Activated naive CD4-positive, alpha-beta T cell treated with anti-CD3 and anti-CD28 coated beads, Interleukin-2, amount 10 ng/mL, durations not matched to agents 7 days and 5 days (primary cell): ENCODE measurements at regions not wholly inside any gene's neighbourhood (a gene's known extent, or its start where the extent isn't known, plus 50 kb on each side); places are given as distances from the start of the nearest gene placed in this dataset.
"Not testable (repeated sequence)": the region's sequence is repeated elsewhere in the genome, so short reads cannot be mapped to it uniquely, and the experiment has no call there.

Source experiments
- CTCF ChIA-PET: fragments of 350-600 bp; sonication (Branson Sonifier 250); formaldehyde crosslinking; loops from one replicate; lab custom pipeline; 2021; ENCODE audit warnings: antibody characterized with exemption; lab: Charles Lee
- DNase-seq: peaks from one replicate; pipeline ENCODE4 v3.0.0-alpha.2; 2020
- H3K27ac Mint-ChIP-seq: one replicate; pipeline ENCODE4 v1.8.0; 2021; ENCODE audit warnings: mild to moderate bottlenecking, moderate library complexity, mixed read lengths
- H3K27me3 Mint-ChIP-seq: one replicate; pipeline ENCODE4 v1.8.0; 2021; ENCODE audit warnings: mild to moderate bottlenecking, mixed read lengths
- H3K36me3 Mint-ChIP-seq: one replicate; pipeline ENCODE4 v1.8.0; 2021; ENCODE audit warnings: mixed read lengths
- H3K4me1 Mint-ChIP-seq: one replicate; pipeline ENCODE4 v1.8.0; 2021; ENCODE audit warnings: mixed read lengths
- H3K4me3 Mint-ChIP-seq: one replicate; pipeline ENCODE4 v1.8.0; 2021; ENCODE audit warnings: mild to moderate bottlenecking, moderate library complexity, mixed read lengths
- H3K9me3 Mint-ChIP-seq: one replicate; pipeline ENCODE4 v1.8.0; 2021; ENCODE audit warnings: mixed read lengths

GRCh38 chr6:115480543-115480942 is 580.1 kb downstream of the FRK start:
- H3K4me3 Mint-ChIP-seq, H3K4me1 Mint-ChIP-seq, H3K27ac Mint-ChIP-seq, H3K9me3 Mint-ChIP-seq, CTCF ChIA-PET, H3K36me3 Mint-ChIP-seq, DNase-seq, H3K27me3 Mint-ChIP-seq: not testable (repeated sequence)

DNA sequence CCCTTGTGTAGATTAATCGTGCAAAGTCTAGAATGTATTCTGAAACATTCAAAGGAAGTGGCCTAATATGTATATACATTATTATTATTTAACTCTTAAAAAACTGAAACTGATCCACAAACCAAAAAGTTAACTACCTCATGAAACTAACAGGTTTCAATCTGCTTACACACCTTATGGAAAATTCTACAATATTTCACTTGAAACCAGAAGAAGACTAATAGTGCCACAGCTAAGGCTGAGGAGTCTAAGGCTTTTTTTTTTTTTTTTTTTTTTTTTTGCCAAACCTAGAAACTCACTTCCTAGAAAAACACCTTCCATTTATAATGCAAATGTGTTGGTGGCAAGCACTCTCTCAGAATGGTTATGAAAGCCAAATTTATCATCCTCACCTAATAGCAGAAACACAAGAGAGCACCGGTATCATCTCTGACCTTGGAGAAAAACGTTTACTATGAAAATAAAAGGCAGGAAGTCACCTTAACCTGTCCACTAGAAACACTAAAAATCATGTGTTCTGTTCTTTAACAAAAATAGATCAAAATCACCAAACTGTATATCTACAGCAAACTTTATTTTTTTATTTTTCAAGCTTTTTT is 586.1 kb downstream of the FRK start:
- CTCF ChIA-PET = no interaction called here
- Mint-ChIP-seq H3K27ac (no peak overlapping the region), H3K27me3 (no peaks in the 10 kb centered on the region), H3K4me3 (no peak overlapping the region), H3K36me3 (no peaks in the 10 kb centered on the region), H3K9me3 (peaks cover 10% of the 10 kb centered on the region), H3K4me1 (no peaks in the 10 kb centered on the region)
- no peak for DNase-seq

- H3K4me3 Mint-ChIP-seq = no peak overlapping the region
- CTCF ChIA-PET = no interaction called here
- H3K27ac Mint-ChIP-seq = no peak overlapping the region
- no peaks in the 10 kb centered on the region for H3K36me3 Mint-ChIP-seq
- DNase-seq = no peak
- no peaks in the 10 kb centered on the region for H3K27me3 Mint-ChIP-seq
- no peaks in the 10 kb centered on the region for H3K4me1 Mint-ChIP-seq
- peaks cover 7% of the 10 kb centered on the region for H3K9me3 Mint-ChIP-seq
Observed at GRCh38 chr6:115468272-115469005, 592.3 kb downstream of the FRK start.

DNA sequence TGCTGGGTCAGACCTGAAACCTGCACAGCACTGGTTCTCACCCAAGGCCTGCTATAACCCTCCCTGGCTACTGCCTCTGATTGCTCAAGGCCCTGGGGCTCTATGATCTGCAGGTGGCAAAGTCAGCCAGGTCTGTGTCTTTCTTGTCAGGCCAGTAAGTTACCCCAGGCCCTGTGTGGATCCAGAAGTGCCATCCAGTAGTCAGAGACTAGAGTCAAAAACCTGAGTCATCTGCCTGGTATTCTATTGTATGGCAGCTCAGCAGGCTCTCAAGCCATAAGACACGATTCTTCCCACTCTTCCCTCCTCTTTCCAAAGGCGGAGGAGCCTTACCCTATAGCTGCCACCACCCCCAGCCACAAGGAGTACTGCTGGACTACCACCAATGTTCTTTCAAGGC is 593.0 kb downstream of the FRK start:
- Mint-ChIP-seq H3K36me3 (no peaks in the 10 kb centered on the region), H3K27ac (no peak overlapping the region), H3K27me3 (no peaks in the 10 kb centered on the region), H3K4me1 (no peaks in the 10 kb centered on the region), H3K9me3 (peaks cover 9% of the 10 kb centered on the region), H3K4me3 (no peak overlapping the region)
- CTCF ChIA-PET = no interaction called here
- no peak for DNase-seq

GRCh38 chr6:115460913-115461312 is 599.8 kb downstream of the FRK start:
- Mint-ChIP-seq H3K4me1 (no peaks in the 10 kb centered on the region), H3K4me3 (no peak overlapping the region), H3K36me3 (no peaks in the 10 kb centered on the region), H3K27me3 (no peaks in the 10 kb centered on the region), H3K9me3 (peaks cover 3% of the 10 kb centered on the region), H3K27ac (no peak overlapping the region)
- CTCF ChIA-PET = no interaction called here
- DNase-seq = no peak

GRCh38 chr6:115456848-115457247 is 603.8 kb downstream of the FRK start:
- Mint-ChIP-seq H3K4me3 (no peak overlapping the region), H3K9me3 (no peaks in the 10 kb centered on the region), H3K4me1 (no peaks in the 10 kb centered on the region), H3K36me3 (no peaks in the 10 kb centered on the region), H3K27ac (no peak overlapping the region), H3K27me3 (no peaks in the 10 kb centered on the region)
- DNase-seq = no peak
- CTCF ChIA-PET = no interaction called here

DNA sequence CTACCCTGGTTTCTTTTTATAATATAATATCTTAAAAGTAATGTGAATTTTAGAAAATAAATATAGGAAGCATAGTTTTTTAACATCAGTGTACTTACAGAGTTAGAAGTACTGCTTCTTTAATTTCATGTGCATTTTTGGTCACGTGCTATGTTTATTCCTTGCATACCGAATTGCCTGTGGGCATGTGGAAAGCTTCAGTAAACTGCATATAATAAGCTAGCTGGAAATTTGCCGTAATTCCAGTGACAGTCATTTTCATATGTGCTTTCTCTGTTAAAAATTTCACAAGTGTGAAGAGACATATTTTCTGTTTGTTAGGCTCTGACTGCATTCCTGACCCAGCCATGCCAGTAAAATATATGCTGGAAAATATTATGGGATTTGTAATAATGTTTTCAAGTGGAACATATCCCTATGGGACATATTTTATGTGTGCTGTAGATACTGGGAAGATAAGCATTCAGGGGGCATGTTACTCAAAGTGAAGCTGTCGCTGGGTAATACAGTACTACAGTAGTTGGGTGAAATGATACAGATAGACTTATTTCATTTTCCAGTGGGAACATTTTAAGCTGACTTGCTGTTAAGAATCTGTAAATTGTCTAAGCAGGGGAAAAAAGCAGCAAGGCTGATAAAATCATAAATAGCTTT is 616.7 kb downstream of the FRK start:
- H3K27ac Mint-ChIP-seq = no peak overlapping the region

DNA sequence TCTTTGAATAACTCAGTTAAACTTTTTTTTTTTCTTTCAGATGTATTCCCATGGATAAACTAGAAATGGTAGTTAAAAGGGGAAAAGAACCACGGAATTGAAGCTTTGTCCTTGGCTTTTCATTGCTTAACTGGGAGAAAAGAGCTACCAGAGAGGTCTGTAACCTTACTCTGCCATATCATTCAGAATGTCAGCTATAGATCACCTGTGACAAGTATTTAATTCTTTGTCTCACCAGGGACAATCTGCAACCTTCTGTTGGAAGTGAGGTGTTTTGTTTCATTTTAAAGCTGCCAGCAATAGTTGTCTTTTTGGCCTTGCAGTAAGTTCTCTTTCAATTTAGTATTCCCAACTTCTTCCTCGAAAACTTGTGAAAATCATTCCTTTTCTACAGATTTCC is 618.4 kb downstream of the FRK start:
- Mint-ChIP-seq H3K27me3 (no peaks in the 10 kb centered on the region), H3K4me1 (no peaks in the 10 kb centered on the region), H3K4me3 (no peak overlapping the region), H3K9me3 (peaks cover 7% of the 10 kb centered on the region), H3K27ac (no peak overlapping the region), H3K36me3 (no peaks in the 10 kb centered on the region)
- DNase-seq = no peak
- CTCF ChIA-PET = no interaction called here

More for the DNA sequence above, 616.7 kb downstream of the FRK start:
- CTCF ChIA-PET = no interaction called here
- no peak overlapping the region for H3K4me3 Mint-ChIP-seq
- no peaks in the 10 kb centered on the region for H3K36me3 Mint-ChIP-seq
- no peaks in the 10 kb centered on the region for H3K27me3 Mint-ChIP-seq
- peaks cover 5% of the 10 kb centered on the region for H3K9me3 Mint-ChIP-seq
- DNase-seq = no peak
- H3K4me1 Mint-ChIP-seq = no peaks in the 10 kb centered on the region

DNA sequence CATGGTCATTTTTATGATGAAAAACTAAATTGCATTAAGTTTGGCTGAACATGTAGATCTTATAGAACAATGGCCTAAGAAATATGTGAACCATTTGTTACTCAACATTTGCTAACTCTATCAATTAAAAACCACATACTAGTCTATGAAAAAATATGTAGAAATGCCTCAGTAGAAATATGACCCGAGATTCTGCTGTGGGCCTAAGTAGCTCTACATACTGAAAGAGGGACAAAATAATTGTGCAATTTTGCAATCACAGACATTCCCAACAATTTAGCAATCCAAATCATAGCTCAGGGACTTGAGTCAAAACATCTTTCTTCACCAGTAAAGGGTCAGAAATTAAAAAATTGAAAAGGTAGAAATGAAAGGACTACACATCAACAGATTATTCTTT is 619.0 kb downstream of the FRK start:
- Mint-ChIP-seq H3K27ac (no peak overlapping the region), H3K4me1 (no peaks in the 10 kb centered on the region), H3K4me3 (no peak overlapping the region), H3K27me3 (no peaks in the 10 kb centered on the region), H3K36me3 (no peaks in the 10 kb centered on the region), H3K9me3 (peaks cover 7% of the 10 kb centered on the region)
- no peak for DNase-seq
- CTCF ChIA-PET = no interaction called here

GRCh38 chr6:115415378-115415777 is 645.3 kb downstream of the FRK start:
- no peak overlapping the region for H3K4me3 Mint-ChIP-seq
- no peaks in the 10 kb centered on the region for H3K4me1 Mint-ChIP-seq
- CTCF ChIA-PET = no interaction called here
- DNase-seq = no peak
- peaks cover 5% of the 10 kb centered on the region for H3K9me3 Mint-ChIP-seq
- H3K27me3 Mint-ChIP-seq = no peaks in the 10 kb centered on the region
- H3K27ac Mint-ChIP-seq = no peak overlapping the region
- no peaks in the 10 kb centered on the region for H3K36me3 Mint-ChIP-seq

DNA sequence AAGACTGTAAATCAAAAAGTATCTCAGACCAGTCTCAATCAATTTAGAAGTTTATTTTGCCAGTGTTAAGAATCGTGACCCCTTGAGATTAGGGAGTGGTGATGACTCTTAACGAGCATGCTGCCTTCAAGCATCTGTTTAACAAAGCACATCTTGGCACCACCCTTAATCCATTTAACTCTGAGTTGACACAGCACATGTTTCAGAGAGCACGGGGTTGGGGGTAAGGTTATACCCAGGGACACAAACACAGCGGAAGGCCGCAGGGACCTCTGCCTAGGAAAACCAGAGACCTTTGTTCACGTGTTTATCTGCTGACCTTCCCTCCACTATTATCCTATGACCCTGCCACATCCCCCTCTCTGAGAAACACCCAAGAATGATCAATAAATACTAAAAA is 645.8 kb downstream of the FRK start:
- H3K9me3 Mint-ChIP-seq, H3K4me3 Mint-ChIP-seq, H3K36me3 Mint-ChIP-seq, H3K27ac Mint-ChIP-seq, DNase-seq, H3K27me3 Mint-ChIP-seq, H3K4me1 Mint-ChIP-seq, CTCF ChIA-PET: not testable (repeated sequence)

DNA sequence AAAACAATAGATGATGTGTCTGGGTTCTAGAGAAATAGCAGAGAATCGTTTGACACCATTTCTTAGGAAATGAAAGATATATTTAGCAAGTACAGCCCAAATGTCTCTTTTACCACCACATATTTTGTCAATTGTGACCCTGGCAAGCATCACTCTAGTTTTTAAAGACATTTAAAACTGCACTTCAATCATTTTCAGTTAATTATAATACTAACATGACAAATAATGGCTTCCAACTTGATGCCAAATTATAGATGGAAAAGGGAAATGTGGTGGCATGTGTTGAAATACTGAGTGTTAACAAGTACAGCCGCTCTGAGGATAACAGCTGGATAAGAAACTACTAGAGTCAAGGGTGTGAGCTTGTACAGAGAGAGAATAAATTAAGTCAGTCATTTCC is 648.9 kb downstream of the FRK start:
- DNase-seq = no peak
- CTCF ChIA-PET = no interaction called here
- H3K4me3 Mint-ChIP-seq = no peak overlapping the region
- no peaks in the 10 kb centered on the region for H3K4me1 Mint-ChIP-seq
- H3K27me3 Mint-ChIP-seq = no peaks in the 10 kb centered on the region
- no peaks in the 10 kb centered on the region for H3K36me3 Mint-ChIP-seq
- H3K27ac Mint-ChIP-seq = no peak overlapping the region
- H3K9me3 Mint-ChIP-seq = peaks cover 6% of the 10 kb centered on the region

GRCh38 chr6:115404446-115404845 is 656.2 kb downstream of the FRK start:
- H3K36me3 Mint-ChIP-seq = no peaks in the 10 kb centered on the region
- H3K27ac Mint-ChIP-seq = no peak overlapping the region
- DNase-seq = no peak
- no peaks in the 10 kb centered on the region for H3K27me3 Mint-ChIP-seq
- no peaks in the 10 kb centered on the region for H3K4me1 Mint-ChIP-seq
- no peak overlapping the region for H3K4me3 Mint-ChIP-seq
- H3K9me3 Mint-ChIP-seq = peaks cover 11% of the 10 kb centered on the region
- CTCF ChIA-PET = no interaction called here

- Mint-ChIP-seq H3K27ac (no peak overlapping the region), H3K9me3 (peaks cover 25% of the 10 kb centered on the region), H3K36me3 (no peaks in the 10 kb centered on the region), H3K4me1 (no peaks in the 10 kb centered on the region), H3K27me3 (no peaks in the 10 kb centered on the region), H3K4me3 (no peak overlapping the region)
- CTCF ChIA-PET = no interaction called here
- DNase-seq = no peak
Observed at GRCh38 chr6:115398607-115399006, 662.1 kb downstream of the FRK start.
